ENCODE measurements at regions not wholly inside any gene's neighbourhood (a gene's known extent, or its start where the extent isn't known, plus 50 kb on each side); places are given as distances from the start of the nearest gene placed in this dataset.

DNA sequence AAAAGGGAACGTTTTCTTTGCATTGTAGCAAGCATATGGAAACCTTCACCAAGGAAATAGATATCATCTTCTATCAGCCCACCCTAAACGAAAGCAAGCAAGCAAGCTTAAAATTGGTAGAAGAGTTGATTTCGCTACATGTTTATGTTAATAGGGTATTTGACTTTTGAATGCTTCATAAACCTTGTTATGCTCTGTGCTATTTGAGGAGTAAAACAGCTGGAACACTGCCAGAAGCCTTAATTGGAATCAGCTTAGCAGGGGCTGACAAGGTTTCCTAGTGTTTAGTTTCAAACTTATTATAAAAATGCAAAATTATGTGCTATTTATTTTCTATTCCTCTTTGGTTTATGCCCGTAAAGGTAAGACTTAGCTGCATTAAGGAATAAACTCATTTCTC is 70.6 kb upstream of the LINC00305 start:
- no peaks in the 10 kb centered on the region for H3K36me3 ChIP-seq
- H3K4me1 ChIP-seq, result no peaks in the 10 kb centered on the region
- TF ChIP-seq, protein P1, sequence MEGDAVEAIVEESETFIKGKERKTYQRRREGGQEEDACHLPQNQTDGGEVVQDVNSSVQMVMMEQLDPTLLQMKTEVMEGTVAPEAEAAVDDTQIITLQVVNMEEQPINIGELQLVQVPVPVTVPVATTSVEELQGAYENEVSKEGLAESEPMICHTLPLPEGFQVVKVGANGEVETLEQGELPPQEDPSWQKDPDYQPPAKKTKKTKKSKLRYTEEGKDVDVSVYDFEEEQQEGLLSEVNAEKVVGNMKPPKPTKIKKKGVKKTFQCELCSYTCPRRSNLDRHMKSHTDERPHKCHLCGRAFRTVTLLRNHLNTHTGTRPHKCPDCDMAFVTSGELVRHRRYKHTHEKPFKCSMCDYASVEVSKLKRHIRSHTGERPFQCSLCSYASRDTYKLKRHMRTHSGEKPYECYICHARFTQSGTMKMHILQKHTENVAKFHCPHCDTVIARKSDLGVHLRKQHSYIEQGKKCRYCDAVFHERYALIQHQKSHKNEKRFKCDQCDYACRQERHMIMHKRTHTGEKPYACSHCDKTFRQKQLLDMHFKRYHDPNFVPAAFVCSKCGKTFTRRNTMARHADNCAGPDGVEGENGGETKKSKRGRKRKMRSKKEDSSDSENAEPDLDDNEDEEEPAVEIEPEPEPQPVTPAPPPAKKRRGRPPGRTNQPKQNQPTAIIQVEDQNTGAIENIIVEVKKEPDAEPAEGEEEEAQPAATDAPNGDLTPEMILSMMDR (IDR thresholded peaks at IDR 0.05), result no peak
- TF ChIP-seq POLR2A (IDR thresholded peaks at IDR 0.05), result no peak
- no peak overlapping the region for H3K4me3 ChIP-seq
- H3K27me3 ChIP-seq, result no peaks in the 10 kb centered on the region
- no peak for DNase-seq
- H3K27ac ChIP-seq, result no peak overlapping the region
- H3K9me3 ChIP-seq, result no peaks in the 10 kb centered on the region
- intact Hi-C loops (cut with DNase I; ENCODE audit: low total_unique reads), result no loop called here

DNA sequence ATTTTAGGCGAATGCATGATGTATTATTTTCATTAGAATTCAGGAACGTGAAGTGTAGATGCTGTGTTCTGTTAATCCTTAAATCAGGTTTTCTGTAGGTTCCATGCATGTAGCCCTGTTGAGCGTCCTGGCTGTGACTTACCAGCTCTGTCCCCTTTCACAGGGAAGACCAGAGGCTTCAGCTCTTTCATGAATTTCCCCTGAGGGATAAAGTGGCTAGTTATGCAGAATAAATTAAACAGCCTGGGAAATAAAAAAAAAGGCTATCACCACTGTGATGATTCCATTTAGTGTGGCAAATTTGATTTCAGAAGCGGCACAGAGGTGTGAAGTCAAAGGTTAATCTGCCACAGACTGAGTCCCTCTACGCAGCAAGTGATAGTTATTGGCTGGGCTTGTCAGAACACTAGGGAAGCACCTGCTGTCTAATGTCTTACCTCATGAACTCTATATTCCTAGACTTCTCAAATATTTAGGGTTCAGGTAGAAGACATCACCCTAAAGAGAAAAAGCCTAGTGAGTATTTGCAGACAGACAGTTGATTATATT is 61.6 kb upstream of the LINC00305 start:
- H3K36me3 ChIP-seq, result no peaks in the 10 kb centered on the region
- no peaks in the 10 kb centered on the region for H3K27me3 ChIP-seq
- no peak overlapping the region for H3K4me3 ChIP-seq
- TF ChIP-seq POLR2A (IDR thresholded peaks at IDR 0.05), result no peak
- TF ChIP-seq, protein P1 (IDR thresholded peaks at IDR 0.05), result no peak
- no peak overlapping the region for H3K27ac ChIP-seq
- no peaks in the 10 kb centered on the region for H3K9me3 ChIP-seq
- no peaks in the 10 kb centered on the region for H3K4me1 ChIP-seq
- intact Hi-C loops (cut with DNase I; ENCODE audit: low total_unique reads), result no loop called here
- no peak for DNase-seq

DNA sequence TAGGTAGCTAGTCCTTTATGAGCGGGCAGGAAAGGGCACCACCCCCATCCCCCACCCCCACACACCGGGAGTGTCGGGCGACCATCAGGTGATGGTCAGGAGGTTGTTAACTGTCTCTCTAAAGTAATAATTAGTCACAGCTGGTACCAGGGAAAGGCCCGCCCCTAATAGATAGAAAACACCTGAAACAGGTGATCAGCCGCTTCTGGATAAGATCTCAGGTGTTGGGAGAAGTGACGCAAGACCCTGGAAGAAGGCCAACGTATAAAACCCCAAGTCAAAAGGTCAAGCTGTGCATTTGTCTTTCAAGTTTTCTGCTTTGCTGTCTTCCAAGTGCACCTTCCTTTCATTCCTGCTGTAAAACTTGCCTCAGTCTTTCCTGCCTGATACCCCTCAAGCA is 59.6 kb upstream of the LINC00305 start:
- intact Hi-C loops (cut with DNase I; ENCODE audit: low total_unique reads), result no loop called here
- Histone ChIP-seq H3K4me3 (no peak overlapping the region), H3K27ac (no peak overlapping the region), H3K27me3 (no peaks in the 10 kb centered on the region), H3K9me3 (no peaks in the 10 kb centered on the region), H3K36me3 (no peaks in the 10 kb centered on the region), H3K4me1 (no peaks in the 10 kb centered on the region)
- no peak for DNase-seq
- no peak for TF ChIP-seq POLR2A (IDR thresholded peaks at IDR 0.05)
- TF ChIP-seq, protein P1 (IDR thresholded peaks at IDR 0.05), result no peak

DNA sequence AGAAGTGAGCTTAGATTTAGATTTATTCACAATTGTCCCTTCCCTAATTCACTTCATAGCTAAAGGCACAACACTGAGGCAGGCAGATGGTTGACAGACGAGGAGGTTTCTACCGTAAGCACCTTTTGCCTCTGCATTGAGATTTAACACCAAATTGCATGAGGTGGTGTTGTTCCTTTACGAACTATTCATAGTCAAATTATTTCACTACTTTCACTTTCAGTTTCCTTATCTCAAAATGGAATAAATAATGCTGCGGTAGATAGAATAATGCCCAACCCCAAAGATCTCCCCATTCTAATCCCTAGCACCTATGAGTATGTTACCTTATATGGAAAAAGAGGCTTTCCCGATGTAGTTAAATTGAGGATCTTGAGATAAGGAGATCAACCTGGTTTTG is 58.9 kb upstream of the LINC00305 start:
- DNase-seq, result no peak
- TF ChIP-seq, protein P1 (IDR thresholded peaks at IDR 0.05), result no peak
- TF ChIP-seq POLR2A (IDR thresholded peaks at IDR 0.05), result no peak
- Histone ChIP-seq H3K27ac (no peak overlapping the region), H3K27me3 (no peaks in the 10 kb centered on the region), H3K36me3 (no peaks in the 10 kb centered on the region), H3K4me1 (no peaks in the 10 kb centered on the region), H3K9me3 (no peaks in the 10 kb centered on the region), H3K4me3 (no peak overlapping the region)
- intact Hi-C loops (cut with DNase I; ENCODE audit: low total_unique reads), result no loop called here

DNA sequence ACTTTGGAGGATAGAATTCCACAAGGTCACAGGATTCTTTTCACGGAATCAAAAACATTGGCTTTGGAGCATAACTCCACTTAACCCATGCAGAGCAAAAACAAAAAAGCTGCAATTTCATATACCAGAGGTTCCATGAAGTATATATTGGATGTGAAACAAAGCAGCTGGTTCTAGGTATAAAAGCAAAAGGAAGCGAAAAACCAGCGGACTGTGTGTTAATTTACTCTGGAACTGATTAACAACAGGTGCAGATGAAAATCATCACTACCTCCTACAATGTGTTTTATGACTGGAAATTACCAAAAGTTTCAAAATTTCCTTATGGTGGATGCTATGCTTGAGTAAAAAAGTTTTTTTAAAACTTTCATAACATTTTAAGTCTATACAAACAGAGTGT is 54.4 kb upstream of the LINC00305 start:
- no peaks in the 10 kb centered on the region for H3K9me3 ChIP-seq
- no peaks in the 10 kb centered on the region for H3K27me3 ChIP-seq
- no peak for DNase-seq
- intact Hi-C loops (cut with DNase I; ENCODE audit: low total_unique reads), result no loop called here
- TF ChIP-seq POLR2A (IDR thresholded peaks at IDR 0.05), result no peak
- TF ChIP-seq, protein P1 (IDR thresholded peaks at IDR 0.05), result no peak
- no peak overlapping the region for H3K27ac ChIP-seq
- H3K4me3 ChIP-seq, result no peak overlapping the region
- no peaks in the 10 kb centered on the region for H3K4me1 ChIP-seq
- no peaks in the 10 kb centered on the region for H3K36me3 ChIP-seq
